NCI-H774 (cell line): ENCODE measurements at regions not wholly inside any gene's neighbourhood (a gene's known extent, or its start where the extent isn't known, plus 50 kb on each side); places are given as distances from the start of the nearest gene placed in this dataset.

Experiments
- DNase-seq: peaks from one replicate; lab custom pipeline; 2025; lab: John Stamatoyannopoulos, UW

DNA sequence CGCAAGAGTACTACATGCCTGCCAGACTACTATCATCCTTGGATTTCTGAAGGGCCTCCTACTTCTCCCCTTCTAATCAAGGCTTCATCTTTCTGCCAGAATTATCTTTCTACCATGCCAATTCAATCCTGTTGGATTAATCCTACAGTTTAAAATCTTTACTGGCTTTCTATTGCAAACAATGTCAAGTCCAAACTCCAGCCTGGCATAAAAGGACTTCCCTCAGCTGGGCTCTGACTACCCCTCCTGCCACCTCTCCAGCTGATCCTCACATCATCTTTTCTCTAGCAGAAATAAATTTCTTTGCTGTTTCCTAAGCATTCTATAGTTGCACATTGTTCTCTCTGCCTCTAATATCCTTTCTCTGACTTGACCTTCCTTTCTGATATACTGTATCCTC lies 119.7 kb upstream of the RAD23B start:
- no peak for DNase-seq

DNA sequence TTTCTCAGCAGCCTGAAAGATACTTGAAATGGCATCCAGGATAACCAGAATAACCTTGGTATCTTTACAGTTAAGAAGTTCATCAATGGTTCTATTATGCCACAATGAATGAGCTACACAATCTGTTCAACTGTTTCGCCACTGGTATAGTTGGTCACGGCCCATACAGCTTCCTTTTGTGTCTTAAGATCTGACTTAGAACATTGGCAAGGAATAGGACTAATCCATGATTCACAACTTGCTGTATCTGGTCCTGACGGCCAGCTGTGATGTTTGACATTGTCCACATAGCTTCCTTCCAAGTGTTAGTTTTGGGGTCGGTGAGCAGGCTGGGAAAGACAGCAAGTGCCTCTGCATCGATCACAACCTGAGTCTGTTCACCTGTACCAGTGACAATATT lies 113.3 kb upstream of the RAD23B start:
- no peak for DNase-seq

DNA sequence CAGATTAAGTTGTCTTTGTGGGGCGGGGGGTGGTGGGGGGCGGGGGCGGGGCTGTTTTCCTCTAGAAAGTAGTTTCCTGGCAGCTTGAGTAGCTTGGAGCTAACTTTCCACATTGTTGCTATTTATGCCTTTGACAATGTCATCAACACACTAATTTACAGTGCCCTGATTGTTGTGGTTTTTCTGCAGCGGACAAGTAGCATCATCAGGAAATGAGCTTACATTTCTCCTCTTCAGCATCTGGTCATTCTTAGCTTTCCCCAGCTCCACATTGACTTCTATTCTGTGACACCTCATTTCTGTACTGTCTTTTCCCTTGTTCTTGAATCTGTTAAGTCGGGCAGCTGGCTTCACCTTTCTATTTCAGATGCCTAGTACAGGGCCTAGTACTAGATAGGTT lies 112.3 kb upstream of the RAD23B start:
- DNase-seq, result no peak

GRCh38 chr9:107172160-107172978 lies 110.7 kb upstream of the RAD23B start:
- DNase-seq, result peak; percentile 77

- no peak for DNase-seq
These were observed 110.1 kb upstream of the RAD23B start for GRCh38 chr9:107172979-107173347.

DNA sequence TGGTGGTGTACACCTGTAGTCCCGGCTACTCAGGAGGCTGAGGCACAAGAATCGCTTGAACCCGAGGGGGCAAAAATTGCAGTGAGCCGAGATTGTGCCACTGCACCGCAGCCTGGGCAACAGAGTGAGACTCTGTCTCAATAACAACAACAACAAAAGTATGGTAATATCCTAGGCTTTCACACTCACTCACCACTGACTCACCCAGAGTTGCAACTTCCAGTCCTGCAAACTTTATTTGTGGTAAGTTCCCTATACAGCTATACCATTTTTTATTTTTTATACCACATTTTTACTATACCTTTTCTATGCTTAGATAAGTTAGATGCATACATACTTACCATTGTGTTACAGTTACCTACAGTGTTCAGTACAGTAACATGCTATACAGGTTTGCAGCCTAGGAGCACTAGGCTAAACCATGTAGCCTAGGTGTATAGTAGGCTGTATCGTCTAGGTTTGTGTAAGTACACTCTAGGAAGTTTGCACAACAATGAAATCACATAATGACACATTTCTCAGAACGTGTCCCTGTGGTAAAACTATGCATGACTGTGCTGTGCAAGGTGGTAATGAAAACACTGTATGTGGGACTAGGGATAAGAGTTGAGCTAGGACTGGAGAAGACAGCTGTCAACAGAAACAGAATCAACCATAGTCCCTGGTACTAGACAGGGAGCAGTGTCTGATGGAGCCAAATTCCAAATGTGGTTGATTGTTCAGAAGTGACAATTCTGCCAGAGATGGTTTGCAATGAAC lies 109.5 kb upstream of the RAD23B start:
- no peak for DNase-seq

DNA sequence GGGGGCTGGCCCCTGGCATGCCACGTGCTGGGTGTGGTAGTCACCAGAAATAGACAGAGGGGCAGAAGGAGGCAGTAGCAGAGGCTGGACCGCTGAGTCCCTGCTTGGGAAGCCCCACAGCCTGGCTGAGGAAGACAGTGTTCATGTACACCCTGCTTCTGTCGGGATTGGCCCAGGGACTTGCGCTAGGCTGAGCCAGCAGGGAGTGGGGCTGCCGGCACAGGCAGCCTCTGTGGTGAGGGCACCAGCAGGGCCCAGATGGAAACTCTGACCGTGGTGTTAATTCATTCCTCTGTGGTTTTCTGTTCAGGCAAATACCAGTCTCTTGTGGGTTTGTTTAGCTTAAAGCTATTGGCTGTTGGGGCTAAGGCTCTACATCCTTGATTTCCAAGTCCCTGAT lies 108.6 kb upstream of the RAD23B start:
- DNase-seq, result no peak

GRCh38 chr9:107175041-107175440 lies 108.0 kb upstream of the RAD23B start:
- no peak for DNase-seq

- no peak for DNase-seq
These were observed 107.2 kb upstream of the RAD23B start for GRCh38 chr9:107175816-107176435.

- no peak for DNase-seq
These were observed 106.5 kb upstream of the RAD23B start for GRCh38 chr9:107176436-107177151.

- DNase-seq, result no peak
These were observed 105.7 kb upstream of the RAD23B start for GRCh38 chr9:107177243-107177839.

GRCh38 chr9:107177857-107178256 lies 105.2 kb upstream of the RAD23B start:
- no peak for DNase-seq

GRCh38 chr9:107178293-107178692 lies 104.8 kb upstream of the RAD23B start:
- no peak for DNase-seq

GRCh38 chr9:107180206-107180605 lies 102.9 kb upstream of the RAD23B start:
- DNase-seq, result no peak

- no peak for DNase-seq
These were observed 99.9 kb upstream of the RAD23B start for GRCh38 chr9:107183176-107183575.

DNA sequence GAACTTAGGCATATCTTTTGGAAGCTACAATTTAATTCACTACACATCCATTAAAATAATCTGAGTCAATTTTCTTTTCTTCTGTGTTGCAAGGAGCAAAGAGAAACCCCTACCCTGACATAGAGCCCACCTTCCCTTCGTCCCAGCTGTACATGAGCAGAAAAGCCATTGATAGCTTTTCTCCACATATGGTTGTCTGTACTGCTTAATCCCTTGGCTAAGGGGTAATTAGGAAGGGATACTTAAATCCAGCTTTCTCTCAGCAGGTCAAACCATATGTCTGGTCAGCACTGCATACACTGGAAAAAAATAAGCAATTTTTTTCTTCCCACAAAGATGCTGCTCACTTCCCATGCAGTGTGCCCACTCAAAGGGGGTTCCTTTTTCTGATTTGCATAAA lies 94.7 kb upstream of the RAD23B start:
- DNase-seq, result no peak

DNA sequence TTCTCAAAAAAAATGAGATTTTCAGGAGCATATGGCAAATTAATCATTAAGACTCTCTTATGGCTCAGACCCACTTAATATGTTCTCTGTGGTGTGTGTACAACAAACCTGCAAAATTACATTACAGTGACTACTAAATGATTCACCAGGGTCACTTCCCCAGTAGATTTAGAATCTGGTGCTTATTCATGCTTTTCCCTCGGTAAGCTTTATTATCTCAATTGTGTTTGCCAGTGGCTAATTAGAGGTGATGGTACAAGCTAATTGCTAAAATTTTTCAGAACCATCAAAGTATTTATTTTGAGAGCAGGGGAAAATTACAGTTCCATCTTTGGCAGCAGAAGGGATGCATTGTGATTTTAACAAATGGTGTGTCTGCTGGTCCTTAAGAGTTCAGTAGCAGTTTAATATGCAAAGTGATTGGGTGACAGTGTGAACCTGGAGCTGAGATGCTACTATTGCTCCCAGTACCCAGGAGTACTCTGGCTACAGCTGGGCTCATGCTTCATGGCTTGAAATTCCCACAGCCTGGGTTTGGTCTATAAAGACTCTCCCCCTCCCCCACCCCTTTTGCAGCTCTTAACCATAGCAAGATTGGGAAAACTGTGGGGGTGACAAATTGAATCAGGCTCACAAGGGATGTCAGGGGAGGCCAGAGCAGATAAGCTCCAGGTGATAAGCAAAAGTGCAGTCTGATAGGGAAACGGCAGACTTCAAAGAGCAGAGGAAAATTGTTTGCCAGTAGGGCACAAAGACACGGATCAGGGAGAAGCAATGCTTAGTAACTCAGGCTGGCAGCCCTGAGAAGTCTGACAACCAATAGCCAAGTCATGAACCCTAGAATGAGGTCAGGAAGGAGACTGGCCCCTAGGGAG lies 92.8 kb upstream of the RAD23B start:
- DNase-seq, result no peak

GRCh38 chr9:107190936-107191290 lies 92.2 kb upstream of the RAD23B start:
- DNase-seq, result no peak

- no peak for DNase-seq
These were observed 89.8 kb upstream of the RAD23B start for GRCh38 chr9:107193251-107193650.

- no peak for DNase-seq
These were observed 84.4 kb upstream of the RAD23B start for GRCh38 chr9:107198718-107199117.

DNA sequence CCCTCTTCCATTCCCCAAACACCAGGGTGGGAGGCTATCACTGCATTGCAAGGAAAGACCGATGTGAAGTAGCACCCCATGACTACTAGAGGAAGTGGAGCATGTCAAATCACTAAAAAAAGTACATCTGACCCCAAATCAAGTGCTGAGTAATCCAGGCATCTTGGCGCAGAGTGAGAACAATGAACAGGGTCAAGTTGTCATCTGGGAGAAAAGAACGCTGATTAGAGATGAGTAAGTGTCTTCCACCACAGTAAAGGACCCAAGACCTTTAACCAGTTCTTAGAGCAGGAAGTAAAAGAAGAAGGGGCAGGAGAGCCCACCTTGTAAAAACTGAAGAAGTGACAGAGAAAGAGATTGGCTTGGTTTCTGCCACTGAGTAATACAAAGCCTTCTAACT lies 75.0 kb upstream of the RAD23B start:
- DNase-seq, result no peak
